22Rv1 (cell line): ENCODE measurements at regions not wholly inside any gene's neighbourhood (a gene's known extent, or its start where the extent isn't known, plus 50 kb on each side); places are given as distances from the start of the nearest gene placed in this dataset.

Experiments
- CTCF ChIP-seq: fragments of 450-650 bp; IDR thresholded peaks from 2 replicates; pipeline ENCODE4 v1.5.1; 2017; ENCODE audit warnings: mild to moderate bottlenecking
- ZFX ChIP-seq: fragments of 450-650 bp; IDR thresholded peaks from 2 replicates; pipeline ENCODE4 v1.6.1; 2017; ENCODE audit warnings: antibody characterized with exemption, borderline replicate concordance

- no peak for TF ChIP-seq CTCF
- no peak for TF ChIP-seq ZFX
These were observed 51.4 kb upstream of the TMCC3 start for GRCh38 chr12:94701711-94702110.
